Ascending aorta (tissue), 2 donors: ENCODE measurements at regions not wholly inside any gene's neighbourhood (a gene's known extent, or its start where the extent isn't known, plus 50 kb on each side); places are given as distances from the start of the nearest gene placed in this dataset.
A peak's percentile ranks its signal among the peaks of the same experiment; 100 is the strongest.

Experiments used
- DNase-seq, 2 donors: peaks; one replicate each; pipeline ENCODE4 v3.0.0-alpha.2; 2019; ENCODE audit warnings: low spot score in 2 of 2
- H3K27ac ChIP-seq, 2 donors: fragments of 200-600 bp; sonication (generic); one replicate each; pipeline ENCODE4 v1.5.1; 2016 to 2017; ENCODE audit warnings: mild to moderate bottlenecking in 1 of 2
- H3K27me3 ChIP-seq: fragments of 200-600 bp; sonication (generic); one replicate; pipeline ENCODE4 v1.5.1; 2017
- H3K36me3 ChIP-seq, 2 donors: fragments of 200-600 bp; sonication (generic); one replicate each; pipeline ENCODE4 v1.5.1; 2016
- H3K4me1 ChIP-seq, 2 donors: fragments of 200-600 bp; sonication (generic); one replicate each; pipeline ENCODE4 v1.5.1; 2016 to 2017; ENCODE audit warnings: mild to moderate bottlenecking in 1 of 2
- H3K4me3 ChIP-seq, 2 donors: fragments of 200-600 bp; sonication (generic); one replicate each; pipeline ENCODE4 v1.5.1; 2016 to 2017; ENCODE audit warnings: mild to moderate bottlenecking in 1 of 2
- H3K9me3 ChIP-seq, 2 donors: fragments of 200-600 bp; sonication (generic); one replicate each; pipeline ENCODE4 v1.5.1; 2016
- CTCF ChIP-seq, 3 experiments: fragments of 200-600 bp in 2 of 3; fragments of 450-650 bp in 1 of 3; sonication (generic) in 2 of 3; IDR thresholded peaks; one replicate each; pipeline ENCODE4 v1.5.1; 2016 to 2019; ENCODE audit warnings: antibody characterized with exemption in 3 of 3, mild to moderate bottlenecking in 1 of 3, moderate library complexity in 1 of 3
- intact Hi-C: fragments of 100-400 bp; cut with DNase I; formaldehyde crosslinking; loops from one replicate; pipeline ENCODE4 v1.15.1; 2023

GRCh38 chr21:16571594-16571993 is 841.8 kb downstream of the USP25 start:
- H3K27me3 ChIP-seq: no peaks in the 10 kb centered on the region
- no peak overlapping the region for H3K27ac ChIP-seq
- no peaks in the 10 kb centered on the region for H3K36me3 ChIP-seq
- H3K4me1 ChIP-seq: peaks cover 0 to 6% of the 10 kb centered on the region in 2 donors
- no peak overlapping the region for H3K4me3 ChIP-seq
- H3K9me3 ChIP-seq: no peaks in the 10 kb centered on the region
- no peak for DNase-seq
- intact Hi-C loops: loop anchor here (5.0 kb wide), 1 partner anchor 39 kb away; no protein-coding TSS in a partner anchor
- no peak for TF ChIP-seq CTCF (IDR thresholded peaks at IDR 0.05)

- no peak overlapping the region for H3K27ac ChIP-seq
- peaks cover 0 to 6% of the 10 kb centered on the region in 2 donors for H3K4me1 ChIP-seq
- H3K27me3 ChIP-seq: no peaks in the 10 kb centered on the region
Measured at GRCh38 chr21:16572032-16572431, 842.2 kb downstream of the USP25 start.

GRCh38 chr21:16573578-16573977 is 843.8 kb downstream of the USP25 start:
- Histone ChIP-seq H3K4me1 (peaks cover 0 to 6% of the 10 kb centered on the region in 2 donors), H3K4me3 (no peak overlapping the region), H3K27me3 (no peaks in the 10 kb centered on the region), H3K27ac (peak overlapping the region in 1 of 2 donors; percentile 5), H3K9me3 (no peaks in the 10 kb centered on the region), H3K36me3 (no peaks in the 10 kb centered on the region)
- DNase-seq: no peak
- intact Hi-C loops: loop anchor here (5.0 kb wide), 1 partner anchor 41 kb away; no protein-coding TSS in a partner anchor
- no peak for TF ChIP-seq CTCF (IDR thresholded peaks at IDR 0.05)

More at GRCh38 chr21:16572032-16572431, 842.2 kb downstream of the USP25 start:
- TF ChIP-seq CTCF (IDR thresholded peaks at IDR 0.05): no peak
- no peaks in the 10 kb centered on the region for H3K9me3 ChIP-seq
- H3K36me3 ChIP-seq: no peaks in the 10 kb centered on the region
- no peak overlapping the region for H3K4me3 ChIP-seq
- DNase-seq: no peak
- intact Hi-C loops: loop anchor here (5.0 kb wide), 1 partner anchor 40 kb away; no protein-coding TSS in a partner anchor

- Histone ChIP-seq H3K27me3 (no peaks in the 10 kb centered on the region), H3K27ac (no peak overlapping the region), H3K36me3 (no peaks in the 10 kb centered on the region), H3K4me1 (peaks cover 0 to 4% of the 10 kb centered on the region in 2 donors), H3K4me3 (no peak overlapping the region), H3K9me3 (no peaks in the 10 kb centered on the region)
- no peak for TF ChIP-seq CTCF (IDR thresholded peaks at IDR 0.05)
- intact Hi-C loops: no loop called here
- DNase-seq: no peak
Measured at GRCh38 chr21:16577975-16578374, 848.2 kb downstream of the USP25 start.

- H3K27ac ChIP-seq: no peak overlapping the region
- intact Hi-C loops: no loop called here
- TF ChIP-seq CTCF (IDR thresholded peaks at IDR 0.05): no peak
- H3K9me3 ChIP-seq: no peaks in the 10 kb centered on the region
- no peaks in the 10 kb centered on the region for H3K27me3 ChIP-seq
- H3K36me3 ChIP-seq: no peaks in the 10 kb centered on the region
- no peak for DNase-seq
- no peak overlapping the region for H3K4me3 ChIP-seq
- peaks cover 0 to 4% of the 10 kb centered on the region in 2 donors for H3K4me1 ChIP-seq
Measured at GRCh38 chr21:16578912-16579311, 849.1 kb downstream of the USP25 start.

GRCh38 chr21:16579538-16579937 is 849.8 kb downstream of the USP25 start:
- Histone ChIP-seq H3K4me1 (peaks cover 0 to 4% of the 10 kb centered on the region in 2 donors), H3K27me3 (no peaks in the 10 kb centered on the region), H3K9me3 (no peaks in the 10 kb centered on the region), H3K4me3 (peak overlapping the region in 1 of 2 donors; percentile 22), H3K27ac (peak overlapping the region in 1 of 2 donors; percentile 24), H3K36me3 (no peaks in the 10 kb centered on the region)
- intact Hi-C loops: no loop called here
- no peak for DNase-seq
- TF ChIP-seq CTCF (IDR thresholded peaks at IDR 0.05): no peak
